ENCODE measurements at regions not wholly inside any gene's neighbourhood (a gene's known extent, or its start where the extent isn't known, plus 50 kb on each side); places are given as distances from the start of the nearest gene placed in this dataset.

- Histone ChIP-seq H3K4me1 (no peaks in the 10 kb centered on the region), H3K4me3 (replicated peaks in 1 of 3) (no peak overlapping the region), H3K36me3 (no peaks in the 10 kb centered on the region), H3K9me3 (no peaks in the 10 kb centered on the region), H3K27me3 (no peaks in the 10 kb centered on the region), H3K27ac (no peak overlapping the region)
- no peak for DNase-seq
- TF ChIP-seq CTCF (IDR thresholded peaks at IDR 0.05) (no peak), POLR2A (IDR thresholded peaks at IDR 0.05) (no peak)
- 87 to 93% methylated on average over 3 of the region's 3 CpGs for WGBS, 2 donors
- intact Hi-C loops (cut with DNase I) = no loop called here
Observed at GRCh38 chr7:19463581-19463980, 245.3 kb downstream of the POLR1F start.

GRCh38 chr7:19455623-19456022 lies 253.2 kb downstream of the POLR1F start:
- TF ChIP-seq POLR2A (IDR thresholded peaks at IDR 0.05) = no peak
- no peak for TF ChIP-seq CTCF (IDR thresholded peaks at IDR 0.05)
- H3K36me3 ChIP-seq = no peaks in the 10 kb centered on the region
- DNase-seq = no peak
- no peak overlapping the region for H3K27ac ChIP-seq
- H3K4me3 ChIP-seq (replicated peaks in 1 of 3) = no peak overlapping the region
- H3K9me3 ChIP-seq = no peaks in the 10 kb centered on the region
- 21 to 27% methylated on average over 2 of the region's 2 CpGs for WGBS, 2 donors
- intact Hi-C loops (cut with DNase I) = no loop called here
- no peaks in the 10 kb centered on the region for H3K4me1 ChIP-seq
- H3K27me3 ChIP-seq = no peaks in the 10 kb centered on the region

- Histone ChIP-seq H3K9me3 (no peaks in the 10 kb centered on the region), H3K27me3 (no peaks in the 10 kb centered on the region), H3K4me3 (replicated peaks in 1 of 3) (no peak overlapping the region), H3K36me3 (no peaks in the 10 kb centered on the region), H3K4me1 (no peaks in the 10 kb centered on the region), H3K27ac (no peak overlapping the region)
- intact Hi-C loops (cut with DNase I) = no loop called here
- no peak for DNase-seq
- TF ChIP-seq POLR2A (IDR thresholded peaks at IDR 0.05) (no peak), CTCF (IDR thresholded peaks at IDR 0.05) (no peak)
- 81 to 82% methylated on average over 3 of the region's 3 CpGs for WGBS, 2 donors
Observed at GRCh38 chr7:19448091-19448490, 260.7 kb downstream of the POLR1F start.

- no peak overlapping the region for H3K27ac ChIP-seq
- no peaks in the 10 kb centered on the region for H3K9me3 ChIP-seq
- H3K27me3 ChIP-seq = no peaks in the 10 kb centered on the region
- no peaks in the 10 kb centered on the region for H3K36me3 ChIP-seq
- TF ChIP-seq CTCF (IDR thresholded peaks at IDR 0.05) = peak in 1 of 6 experiments; percentile 32
- TF ChIP-seq POLR2A (IDR thresholded peaks at IDR 0.05) = no peak
- H3K4me1 ChIP-seq = no peaks in the 10 kb centered on the region
- no peak for DNase-seq
- intact Hi-C loops (cut with DNase I) = no loop called here
- H3K4me3 ChIP-seq (replicated peaks in 1 of 3) = no peak overlapping the region
- 56 to 58% methylated on average over 4 of the region's 4 CpGs for WGBS, 2 donors
Observed at GRCh38 chr7:19442016-19442785, 266.6 kb downstream of the POLR1F start.

- no peaks in the 10 kb centered on the region for H3K9me3 ChIP-seq
- no peak overlapping the region for H3K27ac ChIP-seq
- H3K4me1 ChIP-seq = no peaks in the 10 kb centered on the region
- intact Hi-C loops (cut with DNase I) = no loop called here
- TF ChIP-seq POLR2A (IDR thresholded peaks at IDR 0.05) (no peak), CTCF (IDR thresholded peaks at IDR 0.05) (no peak)
- H3K27me3 ChIP-seq = no peaks in the 10 kb centered on the region
- no peaks in the 10 kb centered on the region for H3K36me3 ChIP-seq
- no peak overlapping the region for H3K4me3 ChIP-seq (replicated peaks in 1 of 3)
- DNase-seq = no peak
- 62 to 72% methylated on average over 3 of the region's 3 CpGs for WGBS, 2 donors
Observed at GRCh38 chr7:19439517-19439916, 269.3 kb downstream of the POLR1F start.
